ENCODE measurements at regions not wholly inside any gene's neighbourhood (a gene's known extent, or its start where the extent isn't known, plus 50 kb on each side); places are given as distances from the start of the nearest gene placed in this dataset.
"Not testable (repeated sequence)": the region's sequence is repeated elsewhere in the genome, so short reads cannot be mapped to it uniquely, and the experiment has no call there.

- DNase-seq = no peak
Measured at GRCh38 chr3:163347944-163348343, 1730.4 kb downstream of the SI start.

- no peak for DNase-seq
Measured at GRCh38 chr3:163335429-163335828, 1742.9 kb downstream of the SI start.

- DNase-seq = no peak
Measured at GRCh38 chr3:163328680-163329079, 1749.6 kb downstream of the SI start.

GRCh38 chr3:163327086-163327485, 1751.2 kb downstream of the SI start:
- no peak for DNase-seq

- no peak for DNase-seq
Measured at GRCh38 chr3:163315786-163316185, 1762.5 kb downstream of the SI start.

DNA sequence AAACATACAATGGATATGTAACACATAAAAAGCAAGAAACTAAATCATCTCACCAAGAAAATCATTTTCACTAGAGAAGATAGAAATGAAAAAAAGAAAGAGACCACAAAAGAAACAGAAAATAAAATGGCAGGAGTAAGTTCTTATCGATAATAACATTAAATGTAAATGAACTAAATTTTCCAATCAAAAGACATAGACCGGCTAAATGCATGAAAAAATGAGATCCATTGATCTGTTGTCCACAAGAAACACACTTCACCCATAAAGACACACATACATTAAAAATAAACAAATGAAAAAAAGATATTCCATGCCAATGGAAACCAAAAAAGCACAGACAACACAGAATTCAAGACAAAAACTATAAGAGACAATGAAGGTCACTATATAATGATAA, 1771.9 kb downstream of the SI start:
- no peak for DNase-seq

GRCh38 chr3:163273694-163274093, 1777.1 kb downstream of the OTOL1 start:
- DNase-seq = no peak

- DNase-seq = no peak
Measured at GRCh38 chr3:163266731-163267130, 1770.1 kb downstream of the OTOL1 start.

GRCh38 chr3:163261618-163262017, 1765.0 kb downstream of the OTOL1 start:
- no peak for DNase-seq

GRCh38 chr3:163261056-163261455, 1764.4 kb downstream of the OTOL1 start:
- no peak for DNase-seq

DNA sequence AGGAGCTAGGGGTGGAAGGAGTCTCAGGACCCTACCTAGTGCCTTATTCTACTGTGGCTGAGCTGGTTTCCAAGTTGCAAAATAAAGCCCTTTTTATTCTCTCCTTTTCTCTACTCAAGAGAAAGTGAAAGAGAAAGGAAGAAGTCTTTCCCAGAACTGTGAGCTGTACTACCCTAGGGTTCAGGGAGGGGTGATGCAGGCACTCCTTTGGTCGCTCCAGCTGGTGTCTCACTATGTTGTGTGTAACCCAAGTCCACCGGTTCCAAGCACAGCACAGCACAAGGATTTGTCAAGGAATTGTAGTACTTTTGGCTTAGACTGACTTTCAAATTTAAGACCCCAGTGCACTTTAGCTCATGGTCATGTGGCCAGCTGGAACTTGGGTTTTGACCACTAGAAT, 1721.7 kb downstream of the OTOL1 start:
- no peak for DNase-seq

GRCh38 chr3:163213838-163214237, 1717.2 kb downstream of the OTOL1 start:
- DNase-seq = no peak

- no peak for DNase-seq
Measured at GRCh38 chr3:163196815-163197374, 1700.3 kb downstream of the OTOL1 start.

DNA sequence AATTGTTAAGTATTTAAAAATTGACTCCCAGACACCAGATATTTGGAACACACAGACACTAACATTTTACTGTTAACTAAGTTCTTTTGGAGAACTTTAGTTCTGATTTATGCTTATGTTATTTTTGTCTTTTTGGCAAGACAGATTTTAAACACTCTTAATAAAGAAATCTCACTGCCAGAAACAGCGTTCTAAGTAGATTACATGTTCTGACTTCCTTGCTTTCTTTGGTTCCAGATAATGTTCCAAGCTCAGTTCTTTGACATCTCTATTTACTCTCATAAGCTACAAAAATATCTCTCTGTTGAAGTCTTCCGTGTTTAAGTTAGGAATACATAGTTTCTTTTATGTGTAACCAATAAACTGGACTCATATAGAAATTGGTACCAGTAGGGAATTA, 1699.6 kb downstream of the OTOL1 start:
- DNase-seq = no peak

- no peak for DNase-seq
Measured at GRCh38 chr3:163185721-163186350, 1689.2 kb downstream of the OTOL1 start.

GRCh38 chr3:163175970-163176369, 1679.4 kb downstream of the OTOL1 start:
- no peak for DNase-seq

DNA sequence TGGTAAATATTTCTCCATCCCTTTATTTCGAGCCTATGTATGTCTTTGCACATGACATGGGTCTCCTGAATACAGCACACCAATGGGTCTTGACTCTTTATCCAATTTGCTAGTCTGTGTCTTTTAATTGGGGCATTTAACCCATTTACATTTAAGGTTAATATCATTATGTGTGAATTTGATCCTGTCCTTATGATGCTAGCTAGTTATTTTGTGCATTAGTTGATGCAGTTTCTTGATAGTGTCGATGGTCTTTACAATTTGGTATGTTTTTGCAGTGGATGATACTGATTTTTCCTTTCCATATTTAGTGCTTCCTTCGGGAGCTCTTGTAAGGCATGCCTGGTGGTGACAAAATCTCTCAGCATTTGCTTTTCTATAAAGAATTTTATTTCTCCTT, 1675.9 kb downstream of the OTOL1 start:
- DNase-seq = not testable (repeated sequence)

GRCh38 chr3:163166197-163166596, 1669.6 kb downstream of the OTOL1 start:
- no peak for DNase-seq

- DNase-seq = no peak
Measured at GRCh38 chr3:163159306-163159705, 1662.7 kb downstream of the OTOL1 start.

DNA sequence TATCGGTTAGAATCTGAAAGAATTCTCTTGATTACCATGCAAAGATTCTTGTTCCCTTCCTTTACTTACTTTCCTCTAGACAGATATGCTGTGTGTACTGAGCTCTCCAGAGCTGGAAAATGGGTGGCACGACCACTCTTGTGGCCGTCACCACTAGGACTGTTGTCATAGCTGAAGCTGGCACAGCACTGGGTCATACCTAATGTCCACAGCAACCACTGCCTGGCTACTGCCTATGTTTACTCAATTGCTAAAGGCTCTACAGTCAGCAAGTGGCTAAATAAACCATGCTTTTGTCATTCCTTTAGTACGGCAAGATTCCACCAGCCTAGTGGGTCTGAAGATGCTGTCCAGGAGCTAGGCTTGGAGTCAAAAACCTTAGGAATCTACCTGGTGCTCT, 1643.0 kb downstream of the OTOL1 start:
- no peak for DNase-seq

- DNase-seq = no peak
Measured at GRCh38 chr3:163138258-163138657, 1641.7 kb downstream of the OTOL1 start.

- no peak for DNase-seq
Measured at GRCh38 chr3:163132111-163132510, 1635.5 kb downstream of the OTOL1 start.

- DNase-seq = no peak
Measured at GRCh38 chr3:163129287-163129686, 1632.7 kb downstream of the OTOL1 start.

- DNase-seq = no peak
Measured at GRCh38 chr3:163126115-163126514, 1629.5 kb downstream of the OTOL1 start.

All from NCI-H146 (cell line).